ENCODE measurements at regions not wholly inside any gene's neighbourhood (a gene's known extent, or its start where the extent isn't known, plus 50 kb on each side); places are given as distances from the start of the nearest gene placed in this dataset.

GRCh38 chr12:68454892-68455291, 122.7 kb upstream of the MDM1 start:
- Histone ChIP-seq H3K9me3 (ENCODE audit: control insufficient read depth, insufficient read depth, low read depth, low read length) (no peaks in the 10 kb centered on the region), H3K4me1 (ENCODE audit: control insufficient read depth, insufficient read depth, low read length) (peaks cover 11% of the 10 kb centered on the region), H3K36me3 (ENCODE audit: control insufficient read depth in 2 of 2, insufficient read depth in 1 of 2, low read length in 2 of 2) (no peaks in the 10 kb centered on the region), H3K27ac (ENCODE audit: extremely low read depth, low read depth, low read length) (no peak overlapping the region), H3K4me3 (ENCODE audit: low read depth, low read length) (no peak overlapping the region)
- POLR2A ChIA-PET = interaction anchor here (0.6 kb wide), 1 partner anchor 9 kb away, joined by 3 read pairs; no protein-coding TSS in a partner anchor
- TF ChIP-seq ZNF239 (tag by site-specific recombination; IDR thresholded peaks at IDR 0.05) = no peak
- no peak for TF ChIP-seq PATZ1 (tag by site-specific recombination; IDR thresholded peaks at IDR 0.05)
- no peak for TF ChIP-seq ZNF626 (tag by site-specific recombination; IDR thresholded peaks at IDR 0.05)
- CTCF ChIA-PET = interaction anchor here (0.6 kb wide), 1 partner anchor 17 kb away, joined by 3 read pairs; no protein-coding TSS in a partner anchor

GRCh38 chr12:68455691-68456345, 123.7 kb upstream of the MDM1 start:
- H3K4me1 ChIP-seq (ENCODE audit: control insufficient read depth, insufficient read depth, low read length) = peaks cover 11% of the 10 kb centered on the region
- no peaks in the 10 kb centered on the region for H3K36me3 ChIP-seq (ENCODE audit: control insufficient read depth in 2 of 2, insufficient read depth in 1 of 2, low read length in 2 of 2)
- no peaks in the 10 kb centered on the region for H3K9me3 ChIP-seq (ENCODE audit: control insufficient read depth, insufficient read depth, low read depth, low read length)
- ChIA-PET POLR2A (no interaction called here), CTCF (no interaction called here)
- TF ChIP-seq ZNF626 (tag by site-specific recombination; IDR thresholded peaks at IDR 0.05) (no peak), ZNF837 (tag by site-specific recombination; IDR thresholded peaks at IDR 0.05) (no peak), ZNF610 (tag by site-specific recombination; IDR thresholded peaks at IDR 0.05; ENCODE audit: borderline replicate concordance) (no peak), GFI1B (tag by site-specific recombination; IDR thresholded peaks at IDR 0.05) (no peak), ZNF362 (tag by site-specific recombination; IDR thresholded peaks at IDR 0.05) (no peak), ZNF223 (tag by site-specific recombination; IDR thresholded peaks at IDR 0.05) (no peak), ZNF555 (tag by site-specific recombination; conservative IDR thresholded peaks at IDR 0.05) (no peak), ZNF677 (tag by site-specific recombination; IDR thresholded peaks at IDR 0.05) (no peak), ZNF239 (tag by site-specific recombination; IDR thresholded peaks at IDR 0.05) (no peak), TCF7L2 (IDR thresholded peaks at IDR 0.05; ENCODE audit: borderline replicate concordance, low read depth, low read length) (no peak), ZNF184 (tag by site-specific recombination; IDR thresholded peaks at IDR 0.05) (no peak), ZNF23 (tag by site-specific recombination; IDR thresholded peaks at IDR 0.05; ENCODE audit: borderline replicate concordance) (no peak), ZNF280C (tag by site-specific recombination; IDR thresholded peaks at IDR 0.05) (no peak), ZNF529 (tag by site-specific recombination; IDR thresholded peaks at IDR 0.05; ENCODE audit: insufficient replicate concordance) (no peak), KLF17 (tag by site-specific recombination; IDR thresholded peaks at IDR 0.05) (no peak), ZNF404 (tag by site-specific recombination; IDR thresholded peaks at IDR 0.05) (no peak)
- H3K27ac ChIP-seq (ENCODE audit: extremely low read depth, low read depth, low read length) = no peak overlapping the region
- H3K4me3 ChIP-seq (ENCODE audit: low read depth, low read length) = no peak overlapping the region

Measured in HEK293 (cell line).